GM18909 (cell line): ENCODE measurements at regions not wholly inside any gene's neighbourhood (a gene's known extent, or its start where the extent isn't known, plus 50 kb on each side); places are given as distances from the start of the nearest gene placed in this dataset.

Source experiments
- ATAC-seq: cut with Tn5 transposase; IDR thresholded peaks from one replicate; pipeline ENCODE4 v1.9.1; 2021; ENCODE audit warnings: mild to moderate bottlenecking; ENCODE audit not compliant: unreplicated experiment, poor library complexity

GRCh38 chr13:64556376-64556775, 2673.8 kb downstream of the PCDH9 start:
- ATAC-seq = no peak

- no peak for ATAC-seq
These were observed 2676.6 kb downstream of the PCDH9 start for GRCh38 chr13:64553411-64554129.

- no peak for ATAC-seq
These were observed 2678.4 kb downstream of the PCDH9 start for GRCh38 chr13:64551755-64552154.

GRCh38 chr13:64546371-64546770, 2683.8 kb downstream of the PCDH9 start:
- ATAC-seq = no peak

- no peak for ATAC-seq
These were observed 2689.2 kb downstream of the PCDH9 start for GRCh38 chr13:64540976-64541375.

- ATAC-seq = no peak
These were observed 2689.7 kb downstream of the PCDH9 start for GRCh38 chr13:64540468-64540867.

- ATAC-seq = no peak
These were observed 2691.4 kb downstream of the PCDH9 start for GRCh38 chr13:64538711-64539110.

- ATAC-seq = no peak
These were observed 2695.8 kb downstream of the PCDH9 start for GRCh38 chr13:64534302-64534701.

- ATAC-seq = no peak
These were observed 2698.7 kb downstream of the PCDH9 start for GRCh38 chr13:64531400-64531799.

GRCh38 chr13:64529874-64530485, 2700.2 kb downstream of the PCDH9 start:
- ATAC-seq = no peak

- no peak for ATAC-seq
These were observed 2701.3 kb downstream of the PCDH9 start for GRCh38 chr13:64528838-64529237.

- ATAC-seq = no peak
These were observed 2702.6 kb downstream of the PCDH9 start for GRCh38 chr13:64527561-64527960.

GRCh38 chr13:64525687-64526086, 2704.4 kb downstream of the PCDH9 start:
- no peak for ATAC-seq

GRCh38 chr13:64510747-64511146, 2719.4 kb downstream of the PCDH9 start:
- ATAC-seq = no peak

GRCh38 chr13:64506246-64506645, 2723.9 kb downstream of the PCDH9 start:
- ATAC-seq = no peak

GRCh38 chr13:64505336-64505910, 2724.7 kb downstream of the PCDH9 start:
- ATAC-seq = no peak

- ATAC-seq = no peak
These were observed 2741.4 kb downstream of the PCDH9 start for GRCh38 chr13:64488731-64489130.

GRCh38 chr13:64482373-64482772, 2747.8 kb downstream of the PCDH9 start:
- ATAC-seq = no peak

GRCh38 chr13:64480672-64481071, 2749.5 kb downstream of the PCDH9 start:
- ATAC-seq = no peak

- ATAC-seq = no peak
These were observed 2749.9 kb downstream of the PCDH9 start for GRCh38 chr13:64480211-64480610.

GRCh38 chr13:64477146-64477545, 2753.0 kb downstream of the PCDH9 start:
- no peak for ATAC-seq
